CD4-positive, alpha-beta T cell (primary cell): ENCODE measurements at regions not wholly inside any gene's neighbourhood (a gene's known extent, or its start where the extent isn't known, plus 50 kb on each side); places are given as distances from the start of the nearest gene placed in this dataset.

Experiments
- ATAC-seq: fragments of 200-7000 bp; cut with Tn5 transposase; one replicate; pipeline ENCODE4 v1.10.0; 2022; ENCODE audit warnings: mild to moderate bottlenecking; ENCODE audit not compliant: poor library complexity
- CTCF ChIA-PET: fragments of 350-600 bp; sonication (Branson Sonifier 250); formaldehyde crosslinking; loops from one replicate; lab custom pipeline; 2021; ENCODE audit warnings: antibody characterized with exemption, inconsistent platforms; lab: Charles Lee
- POLR2A ChIA-PET: fragments of 350-600 bp; sonication (Branson Sonifier 250); formaldehyde crosslinking; loops from one replicate; lab custom pipeline; 2021; ENCODE audit warnings: antibody characterized with exemption, inconsistent platforms; lab: Charles Lee
- DNase-seq, 14 experiments: peaks; one replicate each; pipeline ENCODE4 v3.0.0-alpha.2; 2013 to 2020; ENCODE audit warnings: mixed read lengths in 2 of 14
- H3K27ac ChIP-seq, 2 donors: one replicate each; pipeline versions ENCODE4 v1.5.1 to v1.7.0; 2013; ENCODE audit warnings: low read length in 2 of 2, low read depth in 1 of 2, mild to moderate bottlenecking in 1 of 2
- H3K27me3 ChIP-seq, 2 experiments: 1 replicate in 1 of 2; 2 replicates in 1 of 2; pipeline versions ENCODE4 v1.6.1 to v1.7.0; 2013; ENCODE audit warnings: low read length in 2 of 2, control low read depth in 1 of 2, mild to moderate bottlenecking in 1 of 2, moderate library complexity in 1 of 2; ENCODE audit not compliant: insufficient read depth in 2 of 2, control insufficient read depth in 1 of 2
- H3K36me3 ChIP-seq: one replicate; pipeline ENCODE4 v1.6.1; 2013; ENCODE audit warnings: low read length, control low read depth; ENCODE audit not compliant: insufficient read depth
- H3K4me1 ChIP-seq: one replicate; pipeline ENCODE4 v1.6.1; 2013; ENCODE audit warnings: low read length, control low read depth; ENCODE audit not compliant: insufficient read depth
- H3K4me3 ChIP-seq: one replicate; pipeline ENCODE4 v1.5.1; 2013; ENCODE audit warnings: mild to moderate bottlenecking, low read length, moderate library complexity
- H3K9me3 ChIP-seq, 2 experiments: 1 replicate in 1 of 2; 2 replicates in 1 of 2; pipeline versions ENCODE4 v1.6.1 to v1.7.0; 2013; ENCODE audit warnings: low read length in 2 of 2, mild to moderate bottlenecking in 2 of 2, control low read depth in 1 of 2, moderate library complexity in 1 of 2; ENCODE audit not compliant: control insufficient read depth in 1 of 2, insufficient read depth in 1 of 2
- H3K27ac Mint-ChIP-seq: one replicate; pipeline ENCODE4 v1.8.0; 2020; ENCODE audit warnings: mixed read lengths
- H3K27me3 Mint-ChIP-seq: one replicate; pipeline ENCODE4 v1.8.0; 2021; ENCODE audit warnings: mixed read lengths
- H3K36me3 Mint-ChIP-seq: one replicate; pipeline ENCODE4 v1.8.0; 2021; ENCODE audit warnings: low read depth, mixed read lengths
- H3K4me1 Mint-ChIP-seq: one replicate; pipeline ENCODE4 v1.8.0; 2021; ENCODE audit warnings: low read depth, mixed read lengths
- H3K4me3 Mint-ChIP-seq: one replicate; pipeline ENCODE4 v1.8.0; 2020; ENCODE audit warnings: mild to moderate bottlenecking, mixed read lengths
- H3K9me3 Mint-ChIP-seq: one replicate; pipeline ENCODE4 v1.8.0; 2020; ENCODE audit warnings: mixed read lengths
- CTCF ChIP-seq: fragments of 200-600 bp; IDR thresholded peaks from one replicate; pipeline ENCODE4 v1.8.0; 2022; ENCODE audit warnings: antibody characterized with exemption, mild to moderate bottlenecking
- intact Hi-C, 2 experiments: fragments of 100-400 bp; cut with DNase I in 1 of 2; cut with micrococcal nuclease in 1 of 2; formaldehyde crosslinking; loops; one replicate each; pipeline versions ENCODE4 v1.15.1 to v1.9.0; 2023 to 2025; cut with DNase I, micrococcal nuclease

- no peaks in the 10 kb centered on the region for H3K27me3 ChIP-seq
- TF ChIP-seq CTCF = no peak
- no peaks in the 10 kb centered on the region for H3K9me3 ChIP-seq
- Mint-ChIP-seq H3K27me3 (no peaks in the 10 kb centered on the region), H3K27ac (no peak overlapping the region), H3K4me3 (no peak overlapping the region), H3K9me3 (no peaks in the 10 kb centered on the region), H3K36me3 (no peaks in the 10 kb centered on the region), H3K4me1 (no peaks in the 10 kb centered on the region)
- ChIA-PET POLR2A (no interaction called here), CTCF (no interaction called here)
- no peak overlapping the region for H3K27ac ChIP-seq
- ATAC-seq (no peak), DNase-seq (no peak)
- no peaks in the 10 kb centered on the region for H3K4me1 ChIP-seq
- intact Hi-C loops = no loop called here
- H3K4me3 ChIP-seq = no peak overlapping the region
- H3K36me3 ChIP-seq = no peaks in the 10 kb centered on the region
Measured at GRCh38 chr5:11992518-11992917, 88.3 kb upstream of the CTNND2 start.

- ATAC-seq = no peak
- Mint-ChIP-seq H3K9me3 (peaks cover 6% of the 10 kb centered on the region), H3K4me1 (no peaks in the 10 kb centered on the region), H3K27ac (no peak overlapping the region), H3K4me3 (no peak overlapping the region), H3K27me3 (no peaks in the 10 kb centered on the region), H3K36me3 (no peaks in the 10 kb centered on the region)
- DNase-seq = no peak
- ChIA-PET CTCF (interaction anchor here (0.7 kb wide), 1 partner anchor 1338 kb away, joined by 3 read pairs; no protein-coding TSS in a partner anchor), POLR2A (no interaction called here)
- Histone ChIP-seq H3K27ac (no peak overlapping the region), H3K9me3 (no peaks in the 10 kb centered on the region), H3K36me3 (no peaks in the 10 kb centered on the region), H3K4me3 (no peak overlapping the region), H3K4me1 (no peaks in the 10 kb centered on the region), H3K27me3 (no peaks in the 10 kb centered on the region)
- intact Hi-C loops = no loop called here
- no peak for TF ChIP-seq CTCF
Measured at GRCh38 chr5:11985993-11986392, 81.7 kb upstream of the CTNND2 start.

GRCh38 chr5:11984196-11984595, 80.0 kb upstream of the CTNND2 start:
- Histone ChIP-seq H3K27ac (no peak overlapping the region), H3K4me3 (no peak overlapping the region), H3K9me3 (peaks cover 0 to 5% of the 10 kb centered on the region in 2 experiments), H3K4me1 (no peaks in the 10 kb centered on the region), H3K36me3 (no peaks in the 10 kb centered on the region), H3K27me3 (no peaks in the 10 kb centered on the region)
- Mint-ChIP-seq H3K4me3 (no peak overlapping the region), H3K27me3 (no peaks in the 10 kb centered on the region), H3K4me1 (no peaks in the 10 kb centered on the region), H3K27ac (no peak overlapping the region), H3K36me3 (no peaks in the 10 kb centered on the region), H3K9me3 (peaks cover 7% of the 10 kb centered on the region)
- ATAC-seq (no peak), DNase-seq (no peak)
- intact Hi-C loops = no loop called here
- POLR2A ChIA-PET = no interaction called here
- TF ChIP-seq CTCF = no peak
- CTCF ChIA-PET = no interaction called here
